Keratinocyte (primary cell): ENCODE measurements at regions not wholly inside any gene's neighbourhood (a gene's known extent, or its start where the extent isn't known, plus 50 kb on each side); places are given as distances from the start of the nearest gene placed in this dataset.

Source experiments
- DNase-seq: peaks from one replicate; pipeline ENCODE4 v3.0.0-alpha.2; 2011; ENCODE audit warnings: low read depth, missing footprints, low spot score
- FAIRE-seq: peaks from 2 replicates; lab custom pipeline; 2011; peaks lifted over from hg19 to GRCh38; lab: Jason Lieb, UNC
- H2AFZ ChIP-seq: 2 replicates; pipeline ENCODE4 v1.6.0; 2012; ENCODE audit warnings: low read length, control low read depth, inconsistent platforms; ENCODE audit not compliant: control insufficient read depth
- H3K27ac ChIP-seq: 2 replicates; pipeline ENCODE4 v1.5.1; 2011; ENCODE audit warnings: low read length; ENCODE audit not compliant: control insufficient read depth, insufficient read depth
- H3K27me3 ChIP-seq: 3 replicates; pipeline ENCODE4 v1.6.0; 2011; ENCODE audit warnings: low read length; ENCODE audit not compliant: control insufficient read depth, insufficient read depth; ENCODE audit errors: extremely low read depth
- H3K36me3 ChIP-seq, 2 experiments: 2 replicates in 1 of 2; 3 replicates in 1 of 2; pipeline ENCODE4 v1.5.1; 2011; ENCODE audit warnings: low read length in 2 of 2, mild to moderate bottlenecking in 1 of 2; ENCODE audit not compliant: control insufficient read depth in 2 of 2, insufficient read depth in 2 of 2; ENCODE audit errors: extremely low read depth in 1 of 2
- H3K4me1 ChIP-seq: 3 replicates; pipeline ENCODE4 v1.5.1; 2011; ENCODE audit warnings: low read length; ENCODE audit not compliant: control insufficient read depth, insufficient read depth; ENCODE audit errors: extremely low read depth
- H3K4me2 ChIP-seq: 3 replicates; pipeline ENCODE4 v1.6.0; 2011; ENCODE audit warnings: low read depth, low read length; ENCODE audit not compliant: control insufficient read depth, insufficient read depth; ENCODE audit errors: extremely low read depth
- H3K4me3 ChIP-seq, 3 experiments: fragments of 200-600 bp in 1 of 3; sonication (generic) in 1 of 3; 2 replicates in 2 of 3; 3 replicates in 1 of 3; pipeline ENCODE4 v1.5.1; 2011 to 2016; ENCODE audit warnings: low read length in 3 of 3, mild to moderate bottlenecking in 3 of 3, control low read depth in 2 of 3, inconsistent platforms in 1 of 3, low read depth in 1 of 3, mixed read lengths in 1 of 3, mixed run types in 1 of 3, moderate library complexity in 1 of 3; ENCODE audit not compliant: control insufficient read depth in 2 of 3, insufficient read depth in 2 of 3; ENCODE audit errors: extremely low read depth in 1 of 3
- H3K79me2 ChIP-seq: 2 replicates; pipeline ENCODE4 v1.6.0; 2012; ENCODE audit warnings: low read length; ENCODE audit not compliant: control insufficient read depth, insufficient read depth
- H3K9ac ChIP-seq: 3 replicates; pipeline ENCODE4 v1.6.0; 2011; ENCODE audit warnings: low read length; ENCODE audit not compliant: control insufficient read depth, insufficient read depth; ENCODE audit errors: extremely low read depth
- H3K9me1 ChIP-seq: 3 replicates; pipeline ENCODE4 v1.6.0; 2011; ENCODE audit warnings: low read length; ENCODE audit not compliant: control insufficient read depth, insufficient read depth; ENCODE audit errors: extremely low read depth
- H3K9me3 ChIP-seq: 2 replicates; pipeline ENCODE4 v1.5.1; 2012; ENCODE audit warnings: low read depth, low read length; ENCODE audit not compliant: control insufficient read depth
- H4K20me1 ChIP-seq: 3 replicates; pipeline ENCODE4 v1.6.0; 2011; ENCODE audit warnings: low read length; ENCODE audit not compliant: control insufficient read depth, insufficient read depth; ENCODE audit errors: extremely low read depth
- CTCF ChIP-seq, 3 experiments: IDR thresholded peaks in 1 of 3; conservative IDR thresholded peaks in 1 of 3; optimal IDR thresholded peaks in 1 of 3; 2 replicates in 2 of 3; 3 replicates in 1 of 3; pipeline versions ENCODE3 to v1.5.1; 2011; ENCODE audit warnings: low read length in 3 of 3, mild to moderate bottlenecking in 3 of 3, moderate library complexity in 2 of 3, control low read depth in 1 of 3, inconsistent platforms in 1 of 3; ENCODE audit not compliant: insufficient read depth in 2 of 3; ENCODE audit errors: extremely low read depth in 1 of 3
- EZH2 ChIP-seq: IDR thresholded peaks from one replicate; pipeline ENCODE4 v1.6.1; 2012; ENCODE audit warnings: inconsistent platforms, mild to moderate bottlenecking, low read length, moderate library complexity
- dilution Hi-C: fragments of 300-500 bp; cut with MboI; formaldehyde crosslinking; loops from one replicate; pipeline ENCODE4 v1.7.0; 2020; ENCODE audit warnings: low sequenced_read_pairs; ENCODE audit not compliant: extremely low pct_ligation_motif_present

GRCh38 chr6:80922916-80923455, 816.5 kb downstream of the BCKDHB start:
- Histone ChIP-seq H3K9me1 (no peaks in the 10 kb centered on the region), H3K4me2 (no peak overlapping the region), H3K9me3 (no peaks in the 10 kb centered on the region), H3K9ac (no peak overlapping the region), H3K79me2 (no peaks in the 10 kb centered on the region), H3K27me3 (no peaks in the 10 kb centered on the region), H4K20me1 (no peaks in the 10 kb centered on the region), H3K36me3 (no peaks in the 10 kb centered on the region), H2AFZ (no peak overlapping the region), H3K4me1 (no peaks in the 10 kb centered on the region), H3K4me3 (no peak overlapping the region), H3K27ac (no peak overlapping the region)
- dilution Hi-C loops: no loop called here
- TF ChIP-seq CTCF (optimal IDR thresholded peaks at IDR 0.05 in 1 of 3, IDR thresholded peaks at IDR 0.05 in 1 of 3, conservative IDR thresholded peaks at IDR 0.05 in 1 of 3; ENCODE audit: extremely low read depth in 1 of 3, insufficient read depth in 2 of 3, low read length in 3 of 3) (no peak), EZH2 (no peak)
- DNase-seq (no peak), FAIRE-seq (no peak)

DNA sequence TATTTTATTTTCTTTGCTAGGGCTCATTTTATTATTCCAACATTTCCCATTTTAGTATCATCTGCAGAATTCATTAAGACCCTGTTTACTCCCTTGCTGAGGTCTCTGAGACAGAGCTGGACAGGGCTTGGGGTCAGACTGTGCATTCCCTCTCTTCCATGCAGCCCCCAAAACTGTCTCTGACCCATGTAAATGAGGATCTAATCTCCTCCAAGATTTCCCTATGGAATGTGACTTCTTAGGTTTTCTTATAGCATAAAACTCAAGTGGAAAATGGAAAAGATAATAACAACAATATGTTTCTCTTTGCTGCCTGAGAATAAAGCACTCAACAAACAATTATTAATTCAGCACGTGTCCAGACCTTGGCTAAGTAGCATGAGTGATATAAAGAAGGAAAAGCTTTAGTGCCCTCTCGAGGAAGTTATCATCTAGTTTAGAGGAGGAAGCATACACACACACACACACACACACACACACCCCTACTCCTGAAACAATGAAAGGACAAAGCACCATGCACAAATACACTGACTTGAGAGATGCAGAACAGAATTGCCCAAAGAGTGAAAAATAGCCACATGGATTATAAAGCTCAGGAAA, 815.5 kb downstream of the BCKDHB start:
- H3K4me3 ChIP-seq: no peak overlapping the region
- FAIRE-seq (no peak), DNase-seq (no peak)
- dilution Hi-C loops: no loop called here
- no peak overlapping the region for H3K9ac ChIP-seq
- H3K9me1 ChIP-seq: no peaks in the 10 kb centered on the region
- no peaks in the 10 kb centered on the region for H4K20me1 ChIP-seq
- H3K27ac ChIP-seq: no peak overlapping the region
- H3K36me3 ChIP-seq: no peaks in the 10 kb centered on the region
- TF ChIP-seq CTCF (optimal IDR thresholded peaks at IDR 0.05 in 1 of 3, IDR thresholded peaks at IDR 0.05 in 1 of 3, conservative IDR thresholded peaks at IDR 0.05 in 1 of 3; ENCODE audit: extremely low read depth in 1 of 3, insufficient read depth in 2 of 3, low read length in 3 of 3) (no peak), EZH2 (no peak)
- no peaks in the 10 kb centered on the region for H3K4me1 ChIP-seq
- H2AFZ ChIP-seq: no peak overlapping the region
- no peaks in the 10 kb centered on the region for H3K79me2 ChIP-seq
- H3K4me2 ChIP-seq: no peak overlapping the region
- no peaks in the 10 kb centered on the region for H3K27me3 ChIP-seq
- no peaks in the 10 kb centered on the region for H3K9me3 ChIP-seq
